AG09319 (cell line): ENCODE measurements at regions not wholly inside any gene's neighbourhood (a gene's known extent, or its start where the extent isn't known, plus 50 kb on each side); places are given as distances from the start of the nearest gene placed in this dataset.

Experiments
- DNase-seq: peaks from one replicate; pipeline ENCODE4 v3.0.0-alpha.2; 2010; ENCODE audit warnings: low read depth; ENCODE audit errors: extremely low read depth
- CTCF ChIP-seq: IDR thresholded peaks from 2 replicates; pipeline ENCODE4 v1.5.1; 2011; ENCODE audit warnings: low read depth, mild to moderate bottlenecking, inconsistent platforms, low read length, moderate library complexity

- no peak for DNase-seq
- no peak for TF ChIP-seq CTCF
Observed at GRCh38 chr10:91144961-91145360, 75.5 kb upstream of the PCGF5 start.

- DNase-seq, result no peak
Observed at GRCh38 chr10:91146146-91146545, 74.3 kb upstream of the PCGF5 start.

GRCh38 chr10:91149550-91149949 lies 70.9 kb upstream of the PCGF5 start:
- DNase-seq, result no peak
- no peak for TF ChIP-seq CTCF

More at GRCh38 chr10:91146146-91146545, 74.3 kb upstream of the PCGF5 start:
- TF ChIP-seq CTCF, result no peak

- TF ChIP-seq CTCF, result no peak
- no peak for DNase-seq
Observed at GRCh38 chr10:91150631-91151030, 69.8 kb upstream of the PCGF5 start.

GRCh38 chr10:91153508-91153907 lies 67.0 kb upstream of the PCGF5 start:
- no peak for DNase-seq
- no peak for TF ChIP-seq CTCF

- TF ChIP-seq CTCF, result no peak
- no peak for DNase-seq
Observed at GRCh38 chr10:91154842-91155241, 65.6 kb upstream of the PCGF5 start.

- no peak for TF ChIP-seq CTCF
Observed at GRCh38 chr10:91156196-91156595, 64.3 kb upstream of the PCGF5 start.

More at GRCh38 chr10:91156196-91156595, 64.3 kb upstream of the PCGF5 start:
- DNase-seq, result no peak
